IMR-90 (cell line): ENCODE measurements at regions not wholly inside any gene's neighbourhood (a gene's known extent, or its start where the extent isn't known, plus 50 kb on each side); places are given as distances from the start of the nearest gene placed in this dataset.
A peak's percentile ranks its signal among the peaks of the same experiment; 100 is the strongest.

ENCODE experiments used
- ATAC-seq: fragments of 200-7000 bp; cut with Tn5 transposase; 2 replicates; pipeline ENCODE4 v1.9.1; 2020; ENCODE audit warnings: low read depth, mild to moderate bottlenecking, moderate library complexity
- BruUV-seq: library from RNA; stranded (reverse); fragments of 400-500 nt; replicated peaks from 2 replicates; lab custom pipeline; 2021; lab: Mats Ljungman, UMichigan
- CTCF ChIA-PET: fragments of 300-600 bp; formaldehyde crosslinking; extraction: SDS; loops from one replicate; lab custom pipeline; 2021; ENCODE audit warnings: antibody characterized with exemption; lab: Yijun Ruan, JAX
- POLR2A ChIA-PET: fragments of 300-600 bp; sonication (Branson Sonifier 250); formaldehyde crosslinking; loops from one replicate; lab custom pipeline; 2022; ENCODE audit warnings: antibody characterized with exemption; ENCODE audit not compliant: unreplicated experiment; lab: Charles Lee
- DNase-seq: peaks from one replicate; pipeline ENCODE4 v3.0.0; 2013
- H2AFZ ChIP-seq: replicated peaks from 2 replicates; pipeline ENCODE3; 2013; ENCODE audit warnings: low read length, mild to moderate bottlenecking; ENCODE audit not compliant: poor library complexity
- H2AK5ac ChIP-seq: 2 replicates; pipeline ENCODE4 v1.6.1; 2013; ENCODE audit warnings: low read depth, low read length, inconsistent platforms
- H2AK9ac ChIP-seq: replicated peaks from 2 replicates; pipeline ENCODE3; 2013; ENCODE audit warnings: mild to moderate bottlenecking, low read depth, low read length, moderate library complexity; ENCODE audit not compliant: poor library complexity
- H2BK120ac ChIP-seq: 2 replicates; pipeline ENCODE4 v1.6.1; 2013; ENCODE audit warnings: low read depth, low read length, inconsistent platforms
- H2BK15ac ChIP-seq: 3 replicates; pipeline ENCODE4 v1.6.1; 2013; ENCODE audit warnings: low read depth, low read length, inconsistent platforms
- H2BK20ac ChIP-seq: 2 replicates; pipeline ENCODE4 v1.6.1; 2013; ENCODE audit warnings: low read depth, mild to moderate bottlenecking, inconsistent platforms, low read length, moderate library complexity
- H2BK5ac ChIP-seq: 2 replicates; pipeline ENCODE4 v1.6.1; 2013; ENCODE audit warnings: mild to moderate bottlenecking, low read depth, low read length, inconsistent platforms; ENCODE audit not compliant: poor library complexity, severe bottlenecking
- H3K14ac ChIP-seq: replicated peaks from 2 replicates; pipeline ENCODE4 v1.6.1; 2013; ENCODE audit warnings: low read depth, low read length, inconsistent platforms
- H3K18ac ChIP-seq: 2 replicates; pipeline ENCODE4 v1.6.1; 2013; ENCODE audit warnings: low read depth, low read length, control low read depth
- H3K23ac ChIP-seq: 2 replicates; pipeline ENCODE4 v1.6.1; 2013; ENCODE audit warnings: low read depth, low read length, inconsistent platforms
- H3K27ac ChIP-seq: 2 replicates; pipeline ENCODE4 v1.5.1; 2013; ENCODE audit warnings: mild to moderate bottlenecking, control low read depth, low read length; ENCODE audit not compliant: insufficient read depth
- H3K27me3 ChIP-seq: 2 replicates; pipeline ENCODE4 v1.6.1; 2013; ENCODE audit warnings: low read length; ENCODE audit not compliant: control insufficient read depth, insufficient read depth
- H3K36me3 ChIP-seq: 2 replicates; pipeline ENCODE4 v1.6.1; 2013; ENCODE audit warnings: low read length, mixed read lengths; ENCODE audit not compliant: control insufficient read depth, insufficient read depth
- H3K4ac ChIP-seq: 2 replicates; pipeline ENCODE4 v1.6.1; 2013; ENCODE audit warnings: low read depth, low read length, inconsistent platforms
- H3K4me1 ChIP-seq: 2 replicates; pipeline ENCODE4 v1.6.1; 2013; ENCODE audit warnings: low read length, mixed read lengths; ENCODE audit not compliant: control insufficient read depth, insufficient read depth
- H3K4me2 ChIP-seq: 2 replicates; pipeline ENCODE4 v1.6.1; 2013; ENCODE audit warnings: low read depth, mild to moderate bottlenecking, control low read depth, low read length, moderate library complexity
- H3K4me3 ChIP-seq: 2 replicates; pipeline ENCODE4 v1.5.1; 2013; ENCODE audit warnings: low read depth, mild to moderate bottlenecking, control low read depth, low read length, moderate library complexity; ENCODE audit not compliant: insufficient read depth
- H3K56ac ChIP-seq: 2 replicates; pipeline ENCODE4 v1.6.1; 2013; ENCODE audit warnings: low read length, inconsistent platforms; ENCODE audit not compliant: insufficient read depth; ENCODE audit errors: extremely low read depth
- H3K79me1 ChIP-seq, 2 experiments: 2 replicates each; pipeline ENCODE4 v1.6.1; 2013; ENCODE audit warnings: low read length in 2 of 2, inconsistent platforms in 1 of 2, low read depth in 1 of 2
- H3K9ac ChIP-seq: 2 replicates; pipeline ENCODE4 v1.6.1; 2013; ENCODE audit warnings: low read depth, low read length, control low read depth
- H3K9me1 ChIP-seq: 2 replicates; pipeline ENCODE4 v1.6.1; 2013; ENCODE audit warnings: low read length, inconsistent platforms; ENCODE audit not compliant: insufficient read depth
- H3K9me3 ChIP-seq: 2 replicates; pipeline ENCODE4 v1.6.1; 2013; ENCODE audit warnings: low read length; ENCODE audit not compliant: control insufficient read depth, insufficient read depth
- H4K20me1 ChIP-seq: 2 replicates; pipeline ENCODE4 v1.6.1; 2013; ENCODE audit warnings: low read length, inconsistent platforms; ENCODE audit not compliant: insufficient read depth
- H4K5ac ChIP-seq: 2 replicates; pipeline ENCODE4 v1.6.1; 2013; ENCODE audit warnings: mild to moderate bottlenecking, low read depth, low read length, control low read depth
- H4K8ac ChIP-seq, 2 experiments: 2 replicates each; pipeline ENCODE4 v1.6.1; 2013; ENCODE audit warnings: low read depth in 2 of 2, low read length in 2 of 2, control low read depth in 1 of 2, inconsistent platforms in 1 of 2
- H4K91ac ChIP-seq: 2 replicates; pipeline ENCODE4 v1.6.1; 2013; ENCODE audit warnings: low read depth, low read length, inconsistent platforms; ENCODE audit not compliant: insufficient read depth
- BHLHE40 ChIP-seq: fragments of 150-350 bp; IDR thresholded peaks from 2 replicates; pipeline ENCODE4 v1.6.1; 2016; ENCODE audit warnings: mild to moderate bottlenecking, low read depth, low read length
- CEBPB ChIP-seq: IDR thresholded peaks from 2 replicates; pipeline ENCODE4 v1.6.1; 2012; ENCODE audit warnings: low read depth, low read length, improper control_type of control experiment
- CHD1 ChIP-seq: IDR thresholded peaks from 2 replicates; pipeline ENCODE4 v1.6.1; 2012; ENCODE audit warnings: low read depth, low read length, improper control_type of control experiment
- FOS ChIP-seq: fragments of 150-350 bp; IDR thresholded peaks from 2 replicates; pipeline ENCODE4 v1.6.1; 2016; ENCODE audit warnings: low read depth, low read length
- MAFK ChIP-seq: IDR thresholded peaks from 2 replicates; pipeline ENCODE4 v1.6.1; 2012; ENCODE audit warnings: low read depth, low read length, improper control_type of control experiment
- MAZ ChIP-seq: IDR thresholded peaks from 2 replicates; pipeline ENCODE4 v1.6.1; 2012; ENCODE audit warnings: low read depth, mild to moderate bottlenecking, low read length, improper control_type of control experiment, moderate library complexity, borderline replicate concordance
- MXI1 ChIP-seq: IDR thresholded peaks from 2 replicates; pipeline ENCODE4 v1.6.1; 2012; ENCODE audit warnings: low read depth, mild to moderate bottlenecking, low read length, moderate library complexity, borderline replicate concordance
- NFE2L2 ChIP-seq: fragments of 150-350 bp; IDR thresholded peaks from 2 replicates; pipeline ENCODE4 v1.6.1; 2016; ENCODE audit warnings: low read depth, mild to moderate bottlenecking, low read length
- POLR2A ChIP-seq: IDR thresholded peaks from 2 replicates; pipeline ENCODE4 v1.6.1; 2012; ENCODE audit warnings: mild to moderate bottlenecking, low read depth, low read length
- RAD21 ChIP-seq: IDR thresholded peaks from 2 replicates; pipeline ENCODE4 v1.6.1; 2012; ENCODE audit warnings: low read length, improper control_type of control experiment
- RCOR1 ChIP-seq: IDR thresholded peaks from 2 replicates; pipeline ENCODE4 v1.6.1; 2012; ENCODE audit warnings: mild to moderate bottlenecking, low read length, improper control_type of control experiment; ENCODE audit not compliant: insufficient replicate concordance
- RFX5 ChIP-seq: IDR thresholded peaks from 2 replicates; pipeline ENCODE4 v1.8.0; 2012; ENCODE audit warnings: low read depth, mild to moderate bottlenecking, low read length, moderate library complexity
- SMC3 ChIP-seq: fragments of 150-350 bp; IDR thresholded peaks from 2 replicates; pipeline ENCODE4 v1.6.1; 2016; ENCODE audit warnings: low read depth, mild to moderate bottlenecking, antibody characterized with exemption, low read length, moderate library complexity
- WGBS, 2 experiments: methylation state at CpG; one replicate each; pipeline versions ENCODE4 v1.1.5 to v1.1.7; 2013; ENCODE audit warnings: missing lambda C conversion rate in 2 of 2; ENCODE audit not compliant: insufficient read length in 1 of 2; ENCODE audit errors: extremely low coverage in 2 of 2; 5-methylcytosine and 5-hydroxymethylcytosine counted together
- dilution Hi-C: fragments of 300-500 bp; cut with HindIII; formaldehyde crosslinking; loops from one replicate; pipeline ENCODE4 v1.14.3; 2018; ENCODE audit warnings: low sequenced_read_pairs; ENCODE audit not compliant: unreplicated experiment
- in situ Hi-C: fragments of 300-500 bp; cut with MboI; formaldehyde crosslinking; loops from 3 replicates; pipeline ENCODE4 v1.14.3; 2019; ENCODE audit warnings: low sequenced_read_pairs, inconsistent platforms, mixed read lengths
- intact Hi-C: fragments of 100-400 bp; cut with micrococcal nuclease; formaldehyde crosslinking; loops from 2 replicates; pipeline ENCODE4 v1.10.0; 2022
- TF ChIP-seq, protein P1 (sequence below): fragments of 150-350 bp; IDR thresholded peaks from 2 replicates; pipeline ENCODE4 v1.6.1; 2016; ENCODE audit warnings: low read depth, mild to moderate bottlenecking, low read length, moderate library complexity, borderline replicate concordance
- TF ChIP-seq, protein P2 (sequence below): conservative IDR thresholded peaks from 2 replicates; pipeline ENCODE4 v1.5.1; 2012; ENCODE audit warnings: mild to moderate bottlenecking, low read depth, low read length, improper control_type of control experiment
- TF ChIP-seq, protein P3 (sequence below): fragments of 150-350 bp; IDR thresholded peaks from 2 replicates; pipeline ENCODE4 v1.6.1; 2017; ENCODE audit warnings: mild to moderate bottlenecking, antibody characterized with exemption, low read length, low read depth

DNA sequence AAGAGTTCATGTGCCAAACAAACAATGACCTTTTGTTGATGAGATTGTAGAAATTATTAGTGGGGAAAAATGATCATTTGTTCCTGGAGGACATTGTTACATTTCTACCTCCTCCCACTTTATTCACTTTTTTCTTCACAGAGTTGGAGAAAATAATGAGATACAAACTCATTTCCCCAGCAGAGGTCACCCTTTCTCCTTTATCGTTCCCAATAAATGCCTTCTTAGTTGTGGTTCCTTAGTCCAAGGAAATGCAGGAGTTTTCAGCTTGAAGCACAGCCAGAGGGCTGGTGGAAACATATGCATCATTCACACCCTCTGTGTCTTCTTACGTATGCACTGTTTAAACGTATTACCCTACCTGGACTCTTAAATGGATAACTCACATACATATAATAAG lies 108.8 kb downstream of the SLC4A3 start:
- H2BK15ac ChIP-seq = no peak overlapping the region
- no peak overlapping the region for H4K91ac ChIP-seq
- H4K5ac ChIP-seq = no peak overlapping the region
- no peak overlapping the region for H3K14ac ChIP-seq
- no TSS peak for BruUV-seq
- DNase-seq (peak; percentile 81), ATAC-seq (peak; percentile 87)
- no peak overlapping the region for H2AK5ac ChIP-seq
- dilution Hi-C loops = no loop called here
- no peak overlapping the region for H3K4me3 ChIP-seq
- H3K9me3 ChIP-seq = peaks cover 1% of the 10 kb centered on the region
- no CpG with 5 or more reads among the region's 3 CpGs for WGBS, 2 experiments
- 0 out of 2 replicates have a peak, but pooled peaks cover under 1% of the 10 kb centered on the region for H3K27me3 ChIP-seq
- no peak overlapping the region for H3K18ac ChIP-seq
- no peaks in the 10 kb centered on the region for H4K20me1 ChIP-seq
- ChIA-PET POLR2A (no interaction called here), CTCF (interaction anchor here (1.0 to 1.5 kb wide), 3 partner anchors 11 to 1838 kb away, joined by 3 read pairs; no protein-coding TSS in a partner anchor)
- no peak overlapping the region for H2BK5ac ChIP-seq
- TF ChIP-seq NFE2L2 = no peak
- TF ChIP-seq, protein P1, sequence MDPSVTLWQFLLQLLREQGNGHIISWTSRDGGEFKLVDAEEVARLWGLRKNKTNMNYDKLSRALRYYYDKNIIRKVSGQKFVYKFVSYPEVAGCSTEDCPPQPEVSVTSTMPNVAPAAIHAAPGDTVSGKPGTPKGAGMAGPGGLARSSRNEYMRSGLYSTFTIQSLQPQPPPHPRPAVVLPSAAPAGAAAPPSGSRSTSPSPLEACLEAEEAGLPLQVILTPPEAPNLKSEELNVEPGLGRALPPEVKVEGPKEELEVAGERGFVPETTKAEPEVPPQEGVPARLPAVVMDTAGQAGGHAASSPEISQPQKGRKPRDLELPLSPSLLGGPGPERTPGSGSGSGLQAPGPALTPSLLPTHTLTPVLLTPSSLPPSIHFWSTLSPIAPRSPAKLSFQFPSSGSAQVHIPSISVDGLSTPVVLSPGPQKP = no peak
- TF ChIP-seq FOS = no peak
- no peak for TF ChIP-seq MXI1
- no peak for TF ChIP-seq CHD1
- TF ChIP-seq POLR2A = no peak
- TF ChIP-seq RFX5 = no peak
- peak; percentile 82 for TF ChIP-seq RAD21
- TF ChIP-seq MAZ = no peak
- no peak for TF ChIP-seq CEBPB
- TF ChIP-seq, protein P2, sequence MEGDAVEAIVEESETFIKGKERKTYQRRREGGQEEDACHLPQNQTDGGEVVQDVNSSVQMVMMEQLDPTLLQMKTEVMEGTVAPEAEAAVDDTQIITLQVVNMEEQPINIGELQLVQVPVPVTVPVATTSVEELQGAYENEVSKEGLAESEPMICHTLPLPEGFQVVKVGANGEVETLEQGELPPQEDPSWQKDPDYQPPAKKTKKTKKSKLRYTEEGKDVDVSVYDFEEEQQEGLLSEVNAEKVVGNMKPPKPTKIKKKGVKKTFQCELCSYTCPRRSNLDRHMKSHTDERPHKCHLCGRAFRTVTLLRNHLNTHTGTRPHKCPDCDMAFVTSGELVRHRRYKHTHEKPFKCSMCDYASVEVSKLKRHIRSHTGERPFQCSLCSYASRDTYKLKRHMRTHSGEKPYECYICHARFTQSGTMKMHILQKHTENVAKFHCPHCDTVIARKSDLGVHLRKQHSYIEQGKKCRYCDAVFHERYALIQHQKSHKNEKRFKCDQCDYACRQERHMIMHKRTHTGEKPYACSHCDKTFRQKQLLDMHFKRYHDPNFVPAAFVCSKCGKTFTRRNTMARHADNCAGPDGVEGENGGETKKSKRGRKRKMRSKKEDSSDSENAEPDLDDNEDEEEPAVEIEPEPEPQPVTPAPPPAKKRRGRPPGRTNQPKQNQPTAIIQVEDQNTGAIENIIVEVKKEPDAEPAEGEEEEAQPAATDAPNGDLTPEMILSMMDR = peak; percentile 79
- no peak for TF ChIP-seq MAFK
- TF ChIP-seq RCOR1 = no peak
- no peak for TF ChIP-seq BHLHE40
- TF ChIP-seq, protein P3, sequence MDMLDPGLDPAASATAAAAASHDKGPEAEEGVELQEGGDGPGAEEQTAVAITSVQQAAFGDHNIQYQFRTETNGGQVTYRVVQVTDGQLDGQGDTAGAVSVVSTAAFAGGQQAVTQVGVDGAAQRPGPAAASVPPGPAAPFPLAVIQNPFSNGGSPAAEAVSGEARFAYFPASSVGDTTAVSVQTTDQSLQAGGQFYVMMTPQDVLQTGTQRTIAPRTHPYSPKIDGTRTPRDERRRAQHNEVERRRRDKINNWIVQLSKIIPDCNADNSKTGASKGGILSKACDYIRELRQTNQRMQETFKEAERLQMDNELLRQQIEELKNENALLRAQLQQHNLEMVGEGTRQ = no peak
- peak; percentile 79 for TF ChIP-seq SMC3
- no peaks in the 10 kb centered on the region for H3K36me3 ChIP-seq
- in situ Hi-C loops = no loop called here
- H2AFZ ChIP-seq = no peak overlapping the region
- H2BK20ac ChIP-seq = no peak overlapping the region
- intact Hi-C loops = loop anchor here (1.0 to 10.0 kb wide), 10 partner anchors 100 to 1837 kb away; no protein-coding TSS in a partner anchor
- H2BK120ac ChIP-seq = no peak overlapping the region
- no peak overlapping the region for H3K23ac ChIP-seq
- no peak overlapping the region for H3K56ac ChIP-seq
- H3K4me2 ChIP-seq = no peak overlapping the region
- no peaks in the 10 kb centered on the region for H3K4me1 ChIP-seq
- no peaks in the 10 kb centered on the region; the same call in 1 of the 2 replicates for H3K9me1 ChIP-seq
- no peaks in the 10 kb centered on the region for H3K79me1 ChIP-seq
- no peak overlapping the region for H4K8ac ChIP-seq
- no peak overlapping the region for H3K9ac ChIP-seq
- no peak overlapping the region for H3K4ac ChIP-seq
- no peak overlapping the region for H3K27ac ChIP-seq
- no peak overlapping the region for H2AK9ac ChIP-seq
